ENCODE measurements at regions not wholly inside any gene's neighbourhood (a gene's known extent, or its start where the extent isn't known, plus 50 kb on each side); places are given as distances from the start of the nearest gene placed in this dataset.
"Not testable (repeated sequence)": the region's sequence is repeated elsewhere in the genome, so short reads cannot be mapped to it uniquely, and the experiment has no call there.

GRCh38 chr10:121375172-121375571 is 223.1 kb downstream of the FGFR2 start:
- DNase-seq (ENCODE audit: low read depth in 3 of 3): no peak

DNA sequence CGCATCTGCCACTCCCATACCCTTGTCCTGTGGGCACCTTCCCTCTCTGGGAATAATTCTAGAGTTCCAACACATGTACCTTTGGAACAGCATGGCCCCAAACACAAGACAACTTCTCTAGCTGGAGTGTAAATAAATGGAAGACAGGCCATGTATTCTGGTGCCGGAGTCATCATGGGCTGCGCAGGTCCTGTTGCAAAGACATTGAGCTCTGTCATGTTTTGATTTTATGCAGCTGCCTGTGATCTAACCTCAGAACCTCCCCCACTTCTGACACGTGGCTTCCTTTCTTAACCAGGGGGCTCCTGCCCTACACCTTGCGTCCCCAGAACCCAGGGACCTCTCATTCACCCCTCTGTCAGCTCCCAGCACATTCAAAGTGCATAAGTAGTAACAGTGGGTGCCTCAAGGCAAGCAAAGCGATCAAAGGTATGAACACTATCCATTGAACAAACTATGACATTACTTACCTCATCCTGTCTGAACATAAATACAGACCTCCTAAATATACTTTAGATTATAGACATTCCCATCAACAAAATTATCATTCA is 219.9 kb downstream of the FGFR2 start:
- no peak for DNase-seq (ENCODE audit: low read depth in 3 of 3)

DNA sequence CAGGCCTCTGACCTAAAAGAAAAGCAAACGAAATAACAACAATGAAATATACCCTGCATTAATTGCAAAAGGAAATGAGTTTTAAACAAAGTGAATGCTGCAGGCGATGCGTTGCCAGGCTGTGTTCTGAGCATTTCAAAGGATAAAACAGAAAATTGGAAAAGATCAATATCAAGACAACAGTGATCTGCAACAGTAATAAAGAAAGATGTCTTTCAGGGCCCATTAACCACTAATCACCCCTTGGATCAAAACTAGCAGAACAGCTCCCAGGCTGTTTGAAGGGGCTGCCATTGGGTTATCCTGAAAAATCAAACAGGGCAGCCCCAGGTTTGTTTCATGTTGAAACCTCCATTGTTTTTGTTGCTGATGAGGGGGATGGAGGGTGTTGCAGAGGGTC is 219.2 kb downstream of the FGFR2 start:
- DNase-seq (ENCODE audit: low read depth in 3 of 3): no peak

- no peak for DNase-seq (ENCODE audit: low read depth in 3 of 3)
Observed at GRCh38 chr10:121380211-121380610, 218.0 kb downstream of the FGFR2 start.

GRCh38 chr10:121382029-121382520 is 216.2 kb downstream of the FGFR2 start:
- DNase-seq (ENCODE audit: low read depth in 3 of 3): not testable (repeated sequence)

DNA sequence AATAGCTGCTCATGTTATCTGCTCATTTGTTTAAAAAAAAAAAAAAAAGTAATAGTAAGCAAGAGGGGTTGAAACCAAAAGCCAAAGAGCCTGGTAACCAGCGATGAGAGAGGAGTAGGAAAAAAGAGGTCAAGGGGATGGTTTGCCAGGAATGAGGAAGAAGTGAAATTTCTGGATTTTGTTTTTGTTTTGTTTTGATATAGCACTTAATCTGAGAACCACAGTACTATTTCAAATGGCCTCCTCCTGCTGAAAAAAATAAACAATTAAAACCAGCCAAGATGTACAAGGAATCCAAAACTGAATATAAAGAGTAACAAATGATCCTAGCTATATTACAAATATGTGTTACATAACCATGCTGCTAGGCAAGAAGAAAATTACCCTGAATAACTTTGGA is 213.1 kb downstream of the FGFR2 start:
- DNase-seq (ENCODE audit: low read depth in 3 of 3): no peak

GRCh38 chr10:121392657-121393056 is 205.6 kb downstream of the FGFR2 start:
- no peak for DNase-seq (ENCODE audit: low read depth in 3 of 3)

GRCh38 chr10:121393522-121393921 is 204.7 kb downstream of the FGFR2 start:
- DNase-seq (ENCODE audit: low read depth in 3 of 3): no peak

DNA sequence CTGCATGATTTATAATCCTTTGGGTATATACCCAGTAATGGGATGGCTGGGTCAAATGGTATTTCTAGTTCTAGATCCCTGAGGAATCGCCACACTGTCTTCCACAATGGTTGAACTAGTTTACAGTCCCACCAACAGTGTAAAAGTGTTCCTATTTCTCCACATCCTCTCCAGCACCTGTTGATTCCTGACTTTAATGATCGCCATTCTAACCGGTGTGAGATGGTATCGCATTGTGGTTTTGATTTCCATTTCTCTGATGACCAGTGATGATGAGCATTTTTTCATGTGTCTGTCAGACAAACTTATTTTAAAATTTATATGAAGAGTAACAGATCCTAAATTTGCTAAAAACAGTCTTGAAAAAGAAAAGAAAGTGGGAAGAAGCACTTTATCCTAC is 197.7 kb downstream of the FGFR2 start:
- DNase-seq (ENCODE audit: low read depth in 3 of 3): not testable (repeated sequence)

DNA sequence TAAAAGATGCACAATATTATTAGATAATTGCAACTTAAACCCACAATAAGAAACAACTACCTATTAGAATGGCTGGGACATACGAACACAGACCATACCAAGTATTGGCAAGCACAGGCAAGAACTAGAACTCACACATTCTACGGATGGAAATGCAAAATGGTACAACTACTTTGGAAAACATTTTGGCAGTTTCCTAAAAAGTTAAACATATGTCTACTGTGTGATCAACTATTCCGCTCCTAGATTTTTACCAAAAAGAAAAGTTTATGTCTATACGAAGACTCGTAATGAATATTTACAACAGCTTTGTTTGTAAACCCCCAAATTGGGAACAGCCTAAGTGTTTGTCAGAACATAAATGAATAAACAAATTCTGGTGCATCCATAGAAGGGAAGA is 194.7 kb downstream of the FGFR2 start:
- no peak for DNase-seq (ENCODE audit: low read depth in 3 of 3)

DNA sequence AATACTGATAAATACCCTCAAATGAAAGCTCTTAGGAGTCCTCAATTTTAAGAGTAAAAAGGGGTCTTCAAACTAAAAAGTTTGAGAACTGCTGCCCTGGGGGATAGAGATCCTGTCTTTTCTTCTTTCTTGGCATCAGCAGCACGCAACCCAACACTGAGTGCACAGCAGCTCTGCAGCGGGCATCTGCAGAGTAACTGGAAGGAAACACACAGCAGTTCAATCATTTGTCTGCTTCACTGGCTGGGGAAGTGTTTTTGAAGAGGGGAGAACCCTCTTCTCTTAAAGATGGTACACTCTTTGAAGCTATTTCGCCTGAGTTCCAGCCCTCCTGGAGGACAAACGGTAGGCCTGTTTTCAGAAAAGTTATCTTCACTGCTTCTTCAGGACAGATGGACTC is 193.6 kb downstream of the FGFR2 start:
- DNase-seq (ENCODE audit: low read depth in 3 of 3): no peak

- no peak for DNase-seq (ENCODE audit: low read depth in 3 of 3)
Observed at GRCh38 chr10:121405096-121405495, 193.1 kb downstream of the FGFR2 start.

GRCh38 chr10:121405549-121405948 is 192.7 kb downstream of the FGFR2 start:
- DNase-seq (ENCODE audit: low read depth in 3 of 3): no peak

DNA sequence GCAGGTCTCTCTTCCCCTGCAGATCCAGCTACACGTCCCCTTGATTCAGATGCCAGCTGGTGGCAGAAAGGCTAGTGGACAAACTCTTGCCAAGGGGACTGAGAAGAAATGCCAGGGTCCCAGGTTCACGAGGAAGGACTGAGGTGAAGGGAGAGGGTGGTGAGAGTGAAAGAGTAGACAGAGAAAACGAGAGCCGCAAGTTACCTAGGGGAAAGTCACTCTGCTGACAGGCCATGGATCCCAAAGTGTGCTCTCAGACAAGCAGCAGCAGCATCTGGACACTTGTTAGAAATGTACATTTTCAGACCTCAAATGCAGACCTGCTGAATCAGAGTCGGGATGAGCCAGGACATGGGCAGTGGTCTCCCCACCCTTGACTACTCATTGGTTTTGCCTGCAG is 192.3 kb downstream of the FGFR2 start:
- no peak for DNase-seq (ENCODE audit: low read depth in 3 of 3)

DNA sequence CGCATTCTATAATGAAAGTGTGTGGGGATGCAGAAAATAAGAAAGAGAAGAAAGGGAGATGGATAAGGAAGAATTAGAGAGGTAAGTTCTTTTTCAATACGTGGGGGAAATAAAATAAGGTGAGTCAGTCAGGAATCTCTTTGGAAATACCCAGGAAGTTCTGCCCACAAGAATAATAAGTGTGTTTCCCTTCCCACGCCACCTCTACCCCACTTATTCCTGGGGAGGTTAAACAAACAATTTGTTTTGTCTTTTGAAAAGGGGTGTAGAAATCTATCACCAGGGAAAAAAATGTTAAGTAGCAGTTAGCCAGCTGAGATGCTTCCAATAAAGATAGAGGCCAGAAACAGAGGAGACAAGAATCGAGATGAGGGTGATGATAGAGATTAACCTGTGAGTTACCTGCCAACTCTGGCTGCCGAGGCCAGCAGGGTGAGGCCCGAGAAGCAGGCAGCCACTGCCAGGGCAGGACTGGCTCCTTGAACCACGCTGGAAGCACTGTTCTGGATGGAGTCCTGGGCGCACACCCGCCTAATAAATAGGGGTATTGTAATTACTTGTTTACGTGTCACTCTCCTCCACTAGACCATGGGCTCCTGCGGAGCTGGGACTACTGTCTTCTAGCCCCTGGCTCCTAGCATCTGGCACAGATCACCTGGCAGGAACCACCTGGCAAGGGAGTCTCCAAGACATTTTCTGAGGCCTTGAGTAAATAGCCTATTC is 191.3 kb downstream of the FGFR2 start:
- no peak for DNase-seq (ENCODE audit: low read depth in 3 of 3)

- DNase-seq (ENCODE audit: low read depth in 3 of 3): no peak
Observed at GRCh38 chr10:121409466-121410104, 188.7 kb downstream of the FGFR2 start.

GRCh38 chr10:121411004-121411403 is 187.2 kb downstream of the FGFR2 start:
- no peak for DNase-seq (ENCODE audit: low read depth in 3 of 3)

DNA sequence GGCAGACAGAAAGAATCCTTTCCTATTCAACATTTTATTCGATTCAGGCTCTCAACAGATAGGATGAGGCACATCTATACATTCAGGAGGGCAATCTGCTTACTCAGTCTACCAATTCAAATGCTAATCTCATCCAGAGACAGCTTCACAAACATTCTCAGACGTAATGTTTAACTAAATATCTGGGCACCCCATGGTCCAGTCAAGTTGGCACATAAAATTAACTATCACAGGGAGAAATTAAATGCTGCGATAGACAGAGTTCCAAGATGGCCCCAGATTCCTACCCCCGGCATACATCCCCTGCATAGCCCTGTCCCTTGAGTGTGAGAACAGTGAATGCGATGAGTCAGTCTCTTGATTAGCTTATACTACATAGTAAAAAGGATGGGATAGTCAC is 184.3 kb downstream of the FGFR2 start:
- no peak for DNase-seq (ENCODE audit: low read depth in 3 of 3)

DNA sequence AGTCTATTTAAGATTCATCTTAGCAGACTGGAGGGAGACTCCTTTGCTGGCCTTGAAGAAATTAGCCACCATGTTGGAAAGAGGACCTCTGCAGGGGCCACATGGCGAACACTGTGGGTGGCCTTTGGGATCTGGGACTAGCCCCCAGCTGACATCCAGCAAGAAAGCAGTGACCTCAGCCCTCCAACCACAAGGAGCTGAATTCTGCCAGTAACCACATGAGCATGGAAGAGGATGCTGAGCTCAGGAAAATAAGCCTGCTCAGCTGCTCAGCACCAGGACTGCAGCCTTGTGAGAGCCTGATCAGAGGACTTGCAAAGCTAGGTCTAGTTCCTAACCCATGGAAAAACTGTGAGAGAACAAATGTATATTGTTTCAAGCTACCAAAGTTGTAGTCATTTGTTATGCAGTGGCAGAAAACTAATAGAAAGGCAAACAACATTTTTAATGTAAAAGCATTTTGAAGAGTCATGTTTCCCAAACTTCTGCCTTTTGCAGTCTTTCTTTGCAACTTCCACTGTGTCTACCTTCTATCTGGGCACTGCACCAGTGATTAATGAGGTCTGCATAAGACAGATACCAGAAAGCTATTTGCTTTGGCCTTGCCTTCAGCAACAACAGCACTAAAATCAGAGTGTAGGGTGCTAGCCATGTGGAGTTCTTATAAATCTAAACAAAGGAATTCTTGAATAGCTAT is 183.7 kb downstream of the FGFR2 start:
- DNase-seq (ENCODE audit: low read depth in 3 of 3): no peak

- no peak for DNase-seq (ENCODE audit: low read depth in 3 of 3)
Observed at GRCh38 chr10:121415063-121415399, 183.2 kb downstream of the FGFR2 start.

GRCh38 chr10:121416071-121416470 is 182.2 kb downstream of the FGFR2 start:
- DNase-seq (ENCODE audit: low read depth in 3 of 3): no peak

DNA sequence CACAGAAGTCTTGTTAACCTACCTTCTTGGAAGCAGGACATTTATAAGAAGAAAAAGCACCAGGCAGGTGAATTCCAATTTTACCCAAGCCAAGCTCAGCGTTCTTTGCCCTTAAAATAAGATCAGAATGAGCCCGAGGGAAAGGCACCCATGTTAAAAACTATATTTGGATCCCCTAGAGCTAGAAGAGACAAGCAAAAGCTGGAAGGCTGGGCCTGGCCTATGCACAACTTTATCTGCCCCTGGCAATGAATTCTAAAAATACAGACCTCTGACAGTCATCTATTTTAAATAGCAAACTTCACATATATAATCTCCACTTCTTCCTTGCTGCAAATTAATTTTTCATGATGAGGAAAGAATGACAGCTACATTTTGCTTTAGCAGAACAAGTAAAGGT is 180.9 kb downstream of the FGFR2 start:
- no peak for DNase-seq (ENCODE audit: low read depth in 3 of 3)

Measured in stimulated activated CD4-positive, alpha-beta T cell treated with anti-CD3 and anti-CD28 coated beads, TNF-alpha, amount 100 ng/mL, for 4 hours (primary cell).